HCT116 (cell line): ENCODE measurements at regions not wholly inside any gene's neighbourhood (a gene's known extent, or its start where the extent isn't known, plus 50 kb on each side); places are given as distances from the start of the nearest gene placed in this dataset.

Experiments used
- ATAC-seq: fragments of 200-7000 bp; cut with Tn5 transposase; 2 replicates; pipeline ENCODE4 v1.9.1; 2020; ENCODE audit warnings: mild to moderate bottlenecking, moderate library complexity
- BruUV-seq: library from RNA; stranded (reverse); fragments of 400-500 nt; replicated peaks from 2 replicates; lab custom pipeline; 2021; lab: Mats Ljungman, UMichigan
- CTCF ChIA-PET: fragments of 300-600 bp; sonication (Branson Sonifier 250); formaldehyde crosslinking; loops from one replicate; lab custom pipeline; 2021; ENCODE audit warnings: antibody characterized with exemption; lab: Charles Lee
- POLR2A ChIA-PET: fragments of 300-600, 350-600 bp; sonication (Branson Sonifier 250); formaldehyde crosslinking; loops from one replicate; lab custom pipeline; 2021; ENCODE audit warnings: antibody characterized with exemption; lab: Charles Lee
- RAD21 ChIA-PET, 2 experiments: fragments of 300-600 bp; sonication (Branson Sonifier 250); formaldehyde crosslinking; loops; one replicate each; lab custom pipeline; 2023; ENCODE audit warnings: low total read pairs in 2 of 2; ENCODE audit not compliant: uncharacterized antibody in 2 of 2, unreplicated experiment in 2 of 2, low non-redundant PET in 1 of 2; lab: Charles Lee
- DNase-seq: peaks from one replicate; pipeline ENCODE4 v3.0.0-alpha.2; 2010; ENCODE audit warnings: low read depth, low spot score
- H2AFZ ChIP-seq: fragments of 200-600 bp; shearing (Covaris generic), sonication (generic); 2 replicates; pipeline ENCODE4 v1.6.1; 2017; ENCODE audit warnings: low read depth, mixed run types, mixed read lengths, antibody characterized with exemption, low read length; ENCODE audit not compliant: poor library complexity, severe bottlenecking
- H3K27ac ChIP-seq: 2 replicates; pipeline ENCODE4 v1.5.1; 2012; ENCODE audit warnings: low read depth, low read length
- H3K27me3 ChIP-seq: fragments of 200-600 bp; sonication (generic); 2 replicates; pipeline ENCODE4 v1.6.1; 2016; ENCODE audit warnings: mixed run types, low read length, mixed read lengths; ENCODE audit not compliant: insufficient read depth
- H3K36me3 ChIP-seq, 2 experiments: fragments of 200-500 bp in 1 of 2; fragments of 200-600 bp in 1 of 2; sonication (Bioruptor generic) in 1 of 2; sonication (generic) in 1 of 2; 2 replicates each; pipeline versions ENCODE4 v1.5.1 to v1.6.1; 2014 to 2016; ENCODE audit warnings: low read length in 2 of 2, inconsistent platforms in 1 of 2, mixed read lengths in 1 of 2, mixed run types in 1 of 2; ENCODE audit not compliant: insufficient read depth in 2 of 2, control insufficient read depth in 1 of 2
- H3K4me1 ChIP-seq, 2 experiments: fragments of 200-600 bp in 1 of 2; sonication (generic) in 1 of 2; 2 replicates each; pipeline versions ENCODE4 v1.5.1 to v1.6.1; 2012 to 2017; ENCODE audit warnings: low read length in 2 of 2, inconsistent platforms in 1 of 2, mild to moderate bottlenecking in 1 of 2, mixed read lengths in 1 of 2, mixed run types in 1 of 2, moderate library complexity in 1 of 2; ENCODE audit not compliant: insufficient read depth in 2 of 2, control insufficient read depth in 1 of 2
- H3K4me2 ChIP-seq: fragments of 200-600 bp; sonication (generic); 2 replicates; pipeline ENCODE4 v1.6.1; 2017; ENCODE audit warnings: mixed run types, low read length, mixed read lengths
- H3K4me3 ChIP-seq, 2 experiments: fragments of 200-600 bp in 1 of 2; sonication (generic) in 1 of 2; replicated peaks in 1 of 2; 2 replicates each; pipeline ENCODE4 v1.5.1; 2011 to 2016; ENCODE audit warnings: low read length in 2 of 2, control low read depth in 1 of 2, low read depth in 1 of 2, mild to moderate bottlenecking in 1 of 2, mixed read lengths in 1 of 2, mixed run types in 1 of 2
- H3K79me2 ChIP-seq: fragments of 200-600 bp; sonication (generic); 2 replicates; pipeline ENCODE4 v1.6.1; 2017; ENCODE audit warnings: mild to moderate bottlenecking, mixed run types, low read length, moderate library complexity, mixed read lengths; ENCODE audit not compliant: insufficient read depth
- H3K9ac ChIP-seq: fragments of 200-600 bp; sonication (generic); 2 replicates; pipeline ENCODE4 v1.6.1; 2016; ENCODE audit warnings: low read length, mixed read lengths
- H3K9me2 ChIP-seq: fragments of 200-600 bp; sonication (generic), shearing (Covaris generic); 2 replicates; pipeline ENCODE4 v1.6.1; 2017; ENCODE audit warnings: mixed run types, mild to moderate bottlenecking, moderate library complexity; ENCODE audit not compliant: insufficient read depth
- H3K9me3 ChIP-seq, 2 experiments: fragments of 200-500 bp in 1 of 2; fragments of 200-600 bp in 1 of 2; sonication (Bioruptor generic) in 1 of 2; sonication (generic) in 1 of 2; 2 replicates each; pipeline ENCODE4 v1.6.1; 2014 to 2017; ENCODE audit warnings: low read length in 2 of 2, mixed read lengths in 2 of 2, inconsistent platforms in 1 of 2, low read depth in 1 of 2, mild to moderate bottlenecking in 1 of 2, mixed run types in 1 of 2, moderate library complexity in 1 of 2; ENCODE audit not compliant: control insufficient read depth in 1 of 2, insufficient read depth in 1 of 2
- H4K20me1 ChIP-seq: fragments of 200-600 bp; sonication (generic), shearing (Covaris generic); 2 replicates; pipeline ENCODE4 v1.6.1; 2017; ENCODE audit warnings: mixed run types, mild to moderate bottlenecking, moderate library complexity; ENCODE audit not compliant: insufficient read depth
- CBX3 ChIP-seq: IDR thresholded peaks from 2 replicates; pipeline ENCODE4 v1.6.1; 2012; ENCODE audit warnings: low read depth
- EGR1 ChIP-seq: IDR thresholded peaks from 2 replicates; pipeline ENCODE4 v1.6.1; 2012; ENCODE audit warnings: low read depth
- ELF1 ChIP-seq: IDR thresholded peaks from 2 replicates; pipeline ENCODE4 v1.6.1; 2012; ENCODE audit warnings: low read depth, borderline replicate concordance
- EZH2 ChIP-seq: fragments of 200-600 bp; sonication (generic); IDR thresholded peaks from 2 replicates; pipeline ENCODE4 v1.6.1; 2017; ENCODE audit warnings: antibody characterized with exemption, mixed run types
- EZH2phosphoT487 ChIP-seq: fragments of 200-600 bp; IDR thresholded peaks from 2 replicates; pipeline ENCODE4 v1.6.1; 2018; ENCODE audit warnings: antibody characterized with exemption, borderline replicate concordance
- FOSL1 ChIP-seq: IDR thresholded peaks from 2 replicates; pipeline ENCODE4 v1.6.1; 2012; ENCODE audit warnings: low read depth
- JUND ChIP-seq: IDR thresholded peaks from 2 replicates; pipeline ENCODE4 v1.6.1; 2012
- MAX ChIP-seq: IDR thresholded peaks from 2 replicates; pipeline ENCODE4 v1.6.1; 2012
- POLR2A ChIP-seq: IDR thresholded peaks from 2 replicates; pipeline ENCODE4 v1.7.0; 2011; ENCODE audit warnings: borderline replicate concordance; ENCODE audit not compliant: insufficient read depth, insufficient read length; ENCODE audit errors: extremely low read depth
- RAD21 ChIP-seq: IDR thresholded peaks from 2 replicates; pipeline ENCODE4 v1.6.1; 2012; ENCODE audit warnings: low read depth, mild to moderate bottlenecking
- REST ChIP-seq: IDR thresholded peaks from 2 replicates; pipeline ENCODE4 v1.6.1; 2012; ENCODE audit warnings: low read depth
- SIN3A ChIP-seq: IDR thresholded peaks from 2 replicates; pipeline ENCODE4 v1.6.1; 2012; ENCODE audit warnings: low read depth
- SP1 ChIP-seq: IDR thresholded peaks from 2 replicates; pipeline ENCODE4 v1.6.1; 2012; ENCODE audit warnings: low read depth
- TCF7L2 ChIP-seq: IDR thresholded peaks from 2 replicates; pipeline ENCODE4 v1.7.0; 2011; ENCODE audit warnings: borderline replicate concordance, inconsistent platforms; ENCODE audit not compliant: insufficient read depth, insufficient read length; ENCODE audit errors: extremely low read depth
- YY1 ChIP-seq: IDR thresholded peaks from 2 replicates; pipeline ENCODE4 v1.6.1; 2011; ENCODE audit warnings: low read length, low read depth, moderate library complexity, mild to moderate bottlenecking; ENCODE audit not compliant: insufficient replicate concordance; ENCODE audit errors: extremely low read depth
- ZFX ChIP-seq: fragments of 450-650 bp; IDR thresholded peaks from 2 replicates; pipeline ENCODE4 v1.6.1; 2017
- intact Hi-C: fragments of 100-400 bp; cut with micrococcal nuclease; formaldehyde crosslinking; loops from 2 replicates; pipeline ENCODE4 v1.10.0; 2022

- H3K4me2 ChIP-seq = no peak overlapping the region
- TF ChIP-seq YY1 (no peak), EGR1 (no peak), EZH2phosphoT487 (no peak), JUND (no peak), ELF1 (no peak), RAD21 (no peak), SIN3A (no peak), POLR2A (no peak), FOSL1 (no peak), ZFX (no peak), SP1 (no peak), CBX3 (no peak), MAX (no peak), EZH2 (no peak), TCF7L2 (no peak), REST (no peak)
- TF ChIP-seq, all 23 proteins: peak for 0
- ATAC-seq = no peak
- H3K4me1 ChIP-seq = peaks cover 0 to 14% of the 10 kb centered on the region in 2 experiments; a peak in 2 of 4 replicates
- no peaks in the 10 kb centered on the region for H3K9me3 ChIP-seq
- no peaks in the 10 kb centered on the region for H3K79me2 ChIP-seq
- RAD21 ChIA-PET = no interaction called here
- CTCF ChIA-PET = no interaction called here
- intact Hi-C loops = no loop called here
- H3K27me3 ChIP-seq = no peaks in the 10 kb centered on the region
- H3K36me3 ChIP-seq = no peaks in the 10 kb centered on the region
- no peaks in the 10 kb centered on the region for H4K20me1 ChIP-seq
- POLR2A ChIA-PET = no interaction called here
- BruUV-seq = no TSS peak
- no peaks in the 10 kb centered on the region for H3K9me2 ChIP-seq
- no peak overlapping the region for H2AFZ ChIP-seq
- no peak overlapping the region for H3K27ac ChIP-seq
- DNase-seq = no peak
- no peak overlapping the region for H3K9ac ChIP-seq
- H3K4me3 ChIP-seq = no peak overlapping the region
Measured at GRCh38 chr3:30493911-30494311, 112.5 kb upstream of the TGFBR2 start.
